DLD1 (cell line): ENCODE measurements at regions not wholly inside any gene's neighbourhood (a gene's known extent, or its start where the extent isn't known, plus 50 kb on each side); places are given as distances from the start of the nearest gene placed in this dataset.
"Not testable (repeated sequence)": the region's sequence is repeated elsewhere in the genome, so short reads cannot be mapped to it uniquely, and the experiment has no call there.

Experiments used
- in situ Hi-C: cut with HindIII; loops from 2 replicates; pipeline ENCODE4 v1.10.0; 2017; ENCODE audit warnings: low sequenced_read_pairs

DNA sequence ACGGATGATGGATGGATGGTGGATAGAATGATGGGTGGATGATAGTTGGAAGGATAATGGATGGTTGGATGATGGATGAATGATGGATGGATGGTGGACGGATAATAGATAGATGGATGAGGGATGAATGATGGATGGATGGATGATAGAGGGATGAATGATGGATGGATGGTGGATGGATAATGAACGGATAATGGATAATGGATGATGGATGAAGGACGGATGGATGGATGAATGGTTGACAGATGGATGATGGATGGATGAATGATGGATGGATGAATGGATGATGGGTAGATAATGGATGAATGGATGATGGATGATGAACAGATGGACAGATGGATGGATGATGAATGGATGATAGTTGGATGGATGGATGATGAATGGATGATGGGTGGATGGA lies 255.1 kb downstream of the NPHP4 start:
- in situ Hi-C loops, result no loop called here

- in situ Hi-C loops, result loop anchor here (5.0 kb wide), 2 partner anchors 47 to 88 kb away; no protein-coding TSS in a partner anchor
These were observed 257.2 kb downstream of the NPHP4 start for GRCh38 chr1:5734996-5735395.

- in situ Hi-C loops, result loop anchor here (5.0 kb wide), 2 partner anchors 48 to 87 kb away; no protein-coding TSS in a partner anchor
These were observed 257.8 kb downstream of the NPHP4 start for GRCh38 chr1:5734414-5734813.

DNA sequence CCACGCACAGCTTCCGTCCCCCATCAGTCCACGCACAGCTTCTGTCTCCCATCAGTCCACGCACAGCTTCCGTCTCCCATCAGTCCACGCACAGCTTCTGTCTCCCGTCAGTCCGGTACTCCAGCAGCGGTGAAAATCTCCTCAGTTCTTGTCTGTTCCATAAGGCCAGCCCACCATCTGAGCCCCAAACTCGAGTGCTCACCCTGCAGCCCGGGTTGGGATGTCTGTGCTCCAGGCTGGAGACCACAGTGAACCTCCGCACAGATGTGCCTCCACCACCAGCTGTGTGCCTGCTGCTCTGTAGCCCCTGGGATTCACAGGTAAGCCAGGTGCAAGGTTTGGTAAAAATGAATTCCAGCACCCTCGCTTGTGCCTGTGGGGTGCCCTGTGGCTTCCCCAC lies 258.6 kb downstream of the NPHP4 start:
- in situ Hi-C loops, result loop anchor here (5.0 kb wide), 2 partner anchors 49 to 86 kb away; no protein-coding TSS in a partner anchor

DNA sequence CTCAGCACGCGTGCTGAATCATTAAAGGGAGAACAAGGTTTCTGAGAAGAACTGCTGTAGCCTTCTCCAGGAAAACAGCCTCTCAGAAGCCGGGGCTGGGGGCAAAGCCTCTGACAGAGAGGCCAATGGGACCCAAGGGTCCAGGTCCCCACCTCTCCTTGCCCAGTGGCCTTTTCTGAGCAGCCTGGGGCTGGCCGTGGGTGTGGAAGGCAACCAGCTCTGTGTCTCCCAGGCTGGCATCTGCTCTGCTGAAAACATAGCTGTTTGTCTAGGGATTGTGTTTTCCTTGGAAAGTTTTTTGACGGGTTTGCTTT lies 261.2 kb downstream of the NPHP4 start:
- in situ Hi-C loops, result loop anchor here (5.0 kb wide), 2 partner anchors 51 to 84 kb away; no protein-coding TSS in a partner anchor

GRCh38 chr1:5730272-5731109 lies 261.7 kb downstream of the NPHP4 start:
- in situ Hi-C loops, result loop anchor here (5.0 kb wide), 2 partner anchors 52 to 83 kb away; no protein-coding TSS in a partner anchor

GRCh38 chr1:5729636-5730145 lies 262.5 kb downstream of the NPHP4 start:
- in situ Hi-C loops, result loop anchor here (5.0 kb wide), 2 partner anchors 53 to 82 kb away; no protein-coding TSS in a partner anchor

DNA sequence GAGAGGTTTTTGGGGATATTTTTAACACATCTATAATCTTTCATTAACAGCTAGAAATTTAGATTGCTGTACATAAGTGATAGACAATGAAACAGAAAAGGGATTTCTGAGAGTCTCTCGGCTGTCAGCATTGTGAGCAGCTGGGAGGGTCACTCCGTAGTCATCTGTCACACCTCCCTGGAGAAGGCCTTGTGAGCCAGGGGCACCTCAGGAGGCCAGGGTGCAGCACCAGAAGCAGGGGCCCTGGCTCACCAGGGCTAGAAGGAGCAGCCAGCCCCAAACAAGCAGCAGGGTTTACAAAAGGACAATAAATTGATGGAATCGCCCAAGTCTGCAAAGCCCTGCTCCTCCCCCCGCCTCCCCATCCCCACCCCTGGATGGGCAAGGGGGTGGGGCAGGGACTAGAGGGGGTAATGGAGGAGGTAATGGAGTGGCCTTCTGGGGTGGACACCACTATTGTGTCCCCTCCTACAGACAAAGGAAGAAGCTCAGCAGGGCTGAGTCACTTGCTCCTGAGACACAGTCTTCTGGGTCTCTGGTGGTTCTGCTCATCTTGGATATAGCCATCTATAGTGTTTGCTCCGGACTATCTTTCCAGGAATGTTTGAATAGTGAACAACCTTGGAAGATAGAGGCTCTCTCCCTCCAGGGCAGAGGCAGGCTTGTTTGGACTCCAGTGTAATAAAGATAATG lies 263.4 kb downstream of the NPHP4 start:
- in situ Hi-C loops, result no loop called here

DNA sequence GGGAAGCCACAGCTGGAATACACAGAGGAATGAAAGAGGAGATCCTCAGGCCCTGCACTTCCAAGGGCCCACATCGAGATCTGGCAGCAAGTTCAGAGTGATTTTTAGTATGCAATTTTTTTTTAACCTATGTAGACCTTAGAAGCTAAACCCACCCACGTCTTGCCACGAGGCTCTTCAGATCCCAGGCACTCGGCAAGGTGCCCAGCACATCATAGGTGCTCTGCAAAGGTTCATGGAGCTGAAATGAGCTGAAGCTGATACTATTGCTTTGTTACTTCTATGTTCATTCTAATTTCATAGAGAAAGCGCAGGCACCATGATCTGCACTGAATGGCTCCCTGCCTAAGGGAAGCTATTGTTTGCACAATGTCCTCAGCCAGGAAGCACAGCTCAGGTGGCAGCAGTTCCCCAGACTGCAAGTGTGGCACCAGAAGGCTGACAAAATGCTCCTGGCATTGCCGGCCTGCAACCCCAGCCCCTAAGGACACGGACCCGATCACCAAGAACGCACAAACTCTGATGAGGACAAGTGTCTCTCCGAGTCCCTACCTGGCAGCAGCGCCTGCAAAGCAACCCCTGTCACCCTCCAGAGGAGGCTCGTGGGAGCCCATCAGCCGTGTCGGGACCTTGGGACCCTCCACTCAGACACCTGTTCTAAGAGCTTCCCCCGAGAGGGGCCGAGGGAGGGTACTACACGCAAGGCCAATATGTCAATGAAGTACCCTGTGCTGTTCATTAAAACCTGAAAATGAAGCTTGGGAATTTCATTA lies 264.2 kb downstream of the NPHP4 start:
- in situ Hi-C loops, result no loop called here

DNA sequence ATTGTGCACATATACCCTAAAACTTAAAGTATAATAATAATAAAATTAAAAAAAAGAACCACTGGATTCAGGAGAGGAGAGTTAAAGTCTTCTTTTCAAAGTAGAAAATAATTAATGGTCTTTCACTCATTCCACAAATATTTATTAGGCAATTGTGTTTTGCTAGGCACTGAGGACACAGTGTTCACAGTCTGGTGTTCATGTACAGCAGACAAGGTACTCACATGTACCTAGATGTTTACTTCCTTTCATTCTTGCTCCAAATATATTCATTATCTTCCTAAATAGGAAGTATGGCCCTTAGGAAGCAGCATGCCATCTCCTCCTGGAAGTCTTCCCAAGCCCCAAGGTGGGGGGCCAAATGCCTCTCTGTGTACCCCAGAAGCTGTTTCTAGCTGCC lies 265.0 kb downstream of the NPHP4 start:
- in situ Hi-C loops, result no loop called here

- in situ Hi-C loops, result not testable (repeated sequence)
These were observed 265.5 kb downstream of the NPHP4 start for GRCh38 chr1:5726586-5727184.

GRCh38 chr1:5725855-5726585 lies 266.2 kb downstream of the NPHP4 start:
- in situ Hi-C loops, result no loop called here

DNA sequence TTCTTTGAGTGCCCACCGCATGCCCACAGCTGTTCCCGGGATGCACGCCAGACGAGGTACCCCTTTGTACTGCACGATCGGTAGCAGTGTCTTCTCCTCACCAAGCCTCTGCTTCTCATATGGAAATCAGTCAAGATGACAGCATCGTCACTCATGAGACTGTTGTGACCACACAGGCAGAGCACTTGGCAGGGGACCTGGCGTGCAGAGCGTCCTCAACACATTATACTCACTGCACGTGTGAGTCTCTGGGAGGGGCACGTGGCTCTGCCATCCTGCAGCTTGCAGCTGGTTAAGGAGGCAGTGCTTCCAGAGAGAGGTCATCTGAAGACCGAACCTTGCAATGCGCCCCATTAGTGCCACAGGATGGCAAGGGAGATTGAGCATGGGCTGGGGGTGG lies 266.8 kb downstream of the NPHP4 start:
- in situ Hi-C loops, result no loop called here

GRCh38 chr1:5724847-5725246 lies 267.4 kb downstream of the NPHP4 start:
- in situ Hi-C loops, result no loop called here

GRCh38 chr1:5722635-5723164 lies 269.5 kb downstream of the NPHP4 start:
- in situ Hi-C loops, result no loop called here

DNA sequence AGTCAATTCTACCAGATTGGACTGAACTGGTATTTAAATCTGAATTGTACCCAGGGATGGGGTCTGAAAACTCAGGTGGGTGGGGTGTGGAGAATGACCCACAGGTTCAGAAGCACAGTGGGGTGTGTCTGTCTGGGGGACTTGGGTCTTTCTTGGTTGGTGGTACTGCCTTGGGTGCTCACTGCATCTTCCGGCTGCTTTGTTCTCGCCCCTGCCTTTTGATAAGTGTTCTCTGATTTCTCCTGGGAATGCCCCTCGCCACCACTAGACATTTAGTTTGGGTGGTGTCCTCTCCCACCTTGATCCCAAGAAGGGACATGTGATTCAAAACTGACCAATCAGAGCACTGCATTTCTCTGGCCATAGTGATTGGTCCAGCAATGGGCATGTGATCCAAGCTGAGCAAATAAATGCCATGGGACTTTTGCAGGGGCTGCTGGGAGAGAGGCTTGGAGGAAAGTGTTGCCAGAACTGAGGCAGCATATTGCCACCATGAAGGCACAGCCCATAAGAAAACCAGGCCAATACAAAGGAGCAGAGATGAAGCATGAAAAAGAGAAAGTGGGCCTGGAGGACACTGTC lies 270.5 kb downstream of the NPHP4 start:
- in situ Hi-C loops, result no loop called here

DNA sequence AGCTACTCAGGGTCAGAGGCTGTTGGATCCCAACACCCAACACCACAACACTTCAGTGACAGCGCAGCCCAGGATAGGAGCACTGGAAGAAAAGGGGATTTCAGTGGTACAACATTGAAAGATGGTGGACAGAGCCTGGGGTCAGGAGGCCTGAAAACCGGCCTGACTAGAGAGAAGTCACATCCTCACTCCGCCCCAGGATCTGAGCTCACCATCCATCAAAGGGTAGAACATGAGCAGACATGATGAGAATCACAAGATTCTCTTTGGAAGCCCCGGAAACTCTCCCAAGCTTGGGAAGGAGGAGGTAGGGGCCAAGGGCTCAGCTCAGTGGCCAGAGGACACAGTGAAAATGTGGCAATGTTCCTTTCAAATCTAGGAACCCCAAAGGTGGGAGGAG lies 271.3 kb downstream of the NPHP4 start:
- in situ Hi-C loops, result no loop called here

GRCh38 chr1:5720484-5720883 lies 271.7 kb downstream of the NPHP4 start:
- in situ Hi-C loops, result no loop called here

DNA sequence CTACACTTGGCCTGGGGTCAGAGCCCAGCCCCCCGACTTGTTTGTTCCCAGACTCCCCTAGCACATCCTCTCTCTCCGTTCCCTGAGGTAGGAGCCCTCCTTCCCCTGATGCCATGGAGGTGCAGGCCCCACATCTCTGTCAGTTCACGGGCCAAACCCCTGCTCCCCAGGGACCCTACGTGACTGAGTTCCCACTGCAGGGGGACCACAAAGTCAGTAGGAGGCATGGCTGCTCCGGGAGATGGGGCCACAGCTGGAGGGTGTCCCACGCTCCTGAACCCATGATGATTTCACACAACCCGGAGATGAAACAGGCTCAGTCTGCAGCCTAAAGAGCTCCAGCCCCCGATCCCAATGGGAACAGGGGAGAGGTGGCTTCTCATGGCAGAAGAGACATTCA lies 272.2 kb downstream of the NPHP4 start:
- in situ Hi-C loops, result no loop called here
